ENCODE measurements at regions not wholly inside any gene's neighbourhood (a gene's known extent, or its start where the extent isn't known, plus 50 kb on each side); places are given as distances from the start of the nearest gene placed in this dataset.

DNA sequence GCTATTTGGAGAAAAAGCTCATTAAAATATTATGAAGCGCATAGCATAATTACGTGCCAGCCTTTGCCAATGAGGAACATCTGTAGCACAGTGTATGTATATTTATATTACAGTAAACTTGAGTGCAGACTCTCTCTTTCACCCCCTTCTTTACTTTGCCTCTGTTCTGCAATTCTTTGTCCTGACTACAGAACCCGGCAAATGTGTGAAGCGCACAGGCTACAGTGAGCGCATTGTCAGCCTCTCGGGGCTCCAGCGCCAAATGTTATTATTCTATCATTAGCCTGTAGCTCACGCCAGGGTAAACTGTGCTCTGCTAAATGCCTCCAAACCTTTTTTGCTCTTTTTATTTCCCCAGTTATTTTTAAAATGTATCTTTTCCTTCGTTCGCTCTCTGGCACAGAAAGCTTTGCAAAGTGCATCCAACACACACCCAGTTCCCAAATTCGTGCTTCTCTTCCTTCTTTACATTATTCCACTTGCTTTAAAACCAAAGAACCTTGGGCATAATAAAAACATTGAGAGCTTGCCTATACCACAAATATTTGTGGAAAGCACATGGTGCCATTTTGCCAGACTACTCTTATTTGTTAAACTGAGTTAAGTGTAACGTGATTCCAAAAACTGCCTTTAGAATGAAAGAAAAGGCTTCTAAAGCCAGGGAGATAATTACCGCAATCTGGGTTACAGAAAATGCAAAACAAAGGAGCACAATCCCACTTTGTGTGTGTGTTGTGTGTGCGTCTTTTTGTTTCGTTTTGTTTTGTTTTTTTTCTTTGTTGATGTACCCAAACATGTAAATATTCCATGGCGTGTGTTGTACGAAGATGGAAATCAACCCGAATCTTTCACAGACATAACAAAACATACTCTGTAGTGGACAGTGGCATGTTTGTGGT, 164.1 kb upstream of the MPDZ start:
- no peak overlapping the region for H3K4me3 ChIP-seq (ENCODE audit: low read length)
- no peak overlapping the region for H3K27ac ChIP-seq (ENCODE audit: low read length)
- H3K9me3 Mint-ChIP-seq, result peaks cover 5% of the 10 kb centered on the region in 2 donors
- no peaks in the 10 kb centered on the region for H3K4me1 Mint-ChIP-seq
- no peaks in the 10 kb centered on the region for H3K9me3 ChIP-seq (ENCODE audit: control insufficient read depth, insufficient read depth, low read length)
- H3K4me3 Mint-ChIP-seq, result no peak overlapping the region
- no peaks in the 10 kb centered on the region for H3K27me3 ChIP-seq (ENCODE audit: control insufficient read depth, insufficient read depth, low read length)
- no peaks in the 10 kb centered on the region for H3K36me3 ChIP-seq (ENCODE audit: control insufficient read depth, insufficient read depth, low read length)
- no peaks in the 10 kb centered on the region for H3K4me1 ChIP-seq (ENCODE audit: control insufficient read depth, insufficient read depth, low read length)
- ATAC-seq (no peak), DNase-seq (no peak)
- intact Hi-C loops (cut with micrococcal nuclease), result no loop called here
- WGBS (ENCODE audit: insufficient coverage), result 85% methylated on average over 13 of the region's 18 CpGs
- H3K36me3 Mint-ChIP-seq, result no peaks in the 10 kb centered on the region
- TF ChIP-seq, protein P1, sequence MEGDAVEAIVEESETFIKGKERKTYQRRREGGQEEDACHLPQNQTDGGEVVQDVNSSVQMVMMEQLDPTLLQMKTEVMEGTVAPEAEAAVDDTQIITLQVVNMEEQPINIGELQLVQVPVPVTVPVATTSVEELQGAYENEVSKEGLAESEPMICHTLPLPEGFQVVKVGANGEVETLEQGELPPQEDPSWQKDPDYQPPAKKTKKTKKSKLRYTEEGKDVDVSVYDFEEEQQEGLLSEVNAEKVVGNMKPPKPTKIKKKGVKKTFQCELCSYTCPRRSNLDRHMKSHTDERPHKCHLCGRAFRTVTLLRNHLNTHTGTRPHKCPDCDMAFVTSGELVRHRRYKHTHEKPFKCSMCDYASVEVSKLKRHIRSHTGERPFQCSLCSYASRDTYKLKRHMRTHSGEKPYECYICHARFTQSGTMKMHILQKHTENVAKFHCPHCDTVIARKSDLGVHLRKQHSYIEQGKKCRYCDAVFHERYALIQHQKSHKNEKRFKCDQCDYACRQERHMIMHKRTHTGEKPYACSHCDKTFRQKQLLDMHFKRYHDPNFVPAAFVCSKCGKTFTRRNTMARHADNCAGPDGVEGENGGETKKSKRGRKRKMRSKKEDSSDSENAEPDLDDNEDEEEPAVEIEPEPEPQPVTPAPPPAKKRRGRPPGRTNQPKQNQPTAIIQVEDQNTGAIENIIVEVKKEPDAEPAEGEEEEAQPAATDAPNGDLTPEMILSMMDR (IDR thresholded peaks at IDR 0.05), result no peak
- no peaks in the 10 kb centered on the region for H3K27me3 Mint-ChIP-seq (ENCODE audit: low read depth in 2 of 2)
- no peak overlapping the region for H3K27ac Mint-ChIP-seq

DNA sequence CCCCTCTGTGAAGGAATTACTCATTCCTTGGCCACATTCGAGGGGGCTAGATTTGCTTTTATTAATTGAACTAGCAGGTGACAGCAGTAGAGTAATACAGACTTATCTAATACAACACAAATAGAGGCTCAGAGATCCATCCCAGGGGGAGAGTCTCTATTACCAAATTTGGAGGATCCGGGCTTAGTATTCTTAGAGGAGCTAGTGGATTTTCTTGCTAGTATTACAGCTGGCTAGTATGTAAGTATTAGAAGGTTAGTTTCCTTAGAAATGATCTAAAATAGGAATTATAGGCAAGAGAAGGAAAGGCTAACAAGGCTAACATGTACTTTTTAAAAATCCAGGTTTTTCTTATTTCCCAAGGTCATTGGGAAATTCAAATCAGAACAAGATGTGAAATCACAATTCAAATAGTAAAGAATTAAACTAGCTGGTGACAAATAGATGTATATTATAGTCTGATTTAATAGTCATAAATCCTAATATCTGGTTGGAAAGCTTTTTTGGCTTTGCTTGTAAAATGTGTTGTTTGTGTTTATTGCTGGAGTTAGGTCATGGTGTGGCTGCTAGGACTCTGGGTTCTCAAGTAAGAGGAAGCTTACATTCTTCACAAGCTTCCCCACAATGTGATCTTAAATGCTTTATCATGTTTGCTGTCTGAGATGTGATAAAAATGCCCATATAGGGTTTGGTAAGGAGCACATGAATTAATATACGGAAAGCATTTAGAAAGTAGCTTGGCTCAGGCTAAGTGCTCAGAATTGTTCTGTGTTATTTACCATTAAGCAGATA, 160.4 kb upstream of the MPDZ start:
- 100% methylated on average over 1 of the region's 3 CpGs for WGBS (ENCODE audit: insufficient coverage)

DNA sequence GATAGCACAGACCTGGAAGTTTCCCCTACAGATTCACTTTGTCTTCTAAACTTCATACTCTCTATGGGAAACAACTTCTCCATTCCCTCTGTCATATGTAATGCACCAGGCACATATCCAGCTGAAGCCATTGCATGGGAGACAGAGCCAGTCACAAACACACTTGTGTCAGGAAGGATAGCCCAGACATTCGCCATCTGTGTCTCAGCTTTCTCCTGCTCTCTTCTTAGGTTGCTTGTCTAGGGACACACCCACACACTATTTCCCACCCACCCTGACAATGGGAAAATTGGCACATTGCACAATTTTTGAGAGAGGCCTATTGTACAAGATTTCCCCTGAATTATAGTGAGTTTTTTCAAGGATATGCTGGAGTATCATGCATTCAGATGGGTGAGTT, 158.4 kb upstream of the MPDZ start:
- H3K4me1 ChIP-seq (ENCODE audit: control insufficient read depth, insufficient read depth, low read length), result no peaks in the 10 kb centered on the region
- H3K9me3 Mint-ChIP-seq, result peaks cover 2 to 3% of the 10 kb centered on the region in 2 donors
- no peaks in the 10 kb centered on the region for H3K36me3 Mint-ChIP-seq
- no peak overlapping the region for H3K4me3 ChIP-seq (ENCODE audit: low read length)
- 92% methylated on average over 1 of the region's 1 CpG for WGBS (ENCODE audit: insufficient coverage)
- no peak overlapping the region for H3K4me3 Mint-ChIP-seq
- DNase-seq (no peak), ATAC-seq (no peak)
- H3K27me3 Mint-ChIP-seq (ENCODE audit: low read depth in 2 of 2), result no peaks in the 10 kb centered on the region
- intact Hi-C loops (cut with micrococcal nuclease), result no loop called here
- no peaks in the 10 kb centered on the region for H3K27me3 ChIP-seq (ENCODE audit: control insufficient read depth, insufficient read depth, low read length)
- no peak overlapping the region for H3K27ac ChIP-seq (ENCODE audit: low read length)
- H3K9me3 ChIP-seq (ENCODE audit: control insufficient read depth, insufficient read depth, low read length), result no peaks in the 10 kb centered on the region
- TF ChIP-seq, protein P1 (IDR thresholded peaks at IDR 0.05), result no peak
- H3K4me1 Mint-ChIP-seq, result no peaks in the 10 kb centered on the region
- no peak overlapping the region for H3K27ac Mint-ChIP-seq
- no peaks in the 10 kb centered on the region for H3K36me3 ChIP-seq (ENCODE audit: control insufficient read depth, insufficient read depth, low read length)

More for the DNA sequence above, 160.4 kb upstream of the MPDZ start:
- Mint-ChIP-seq H3K27me3 (ENCODE audit: low read depth in 2 of 2) (no peaks in the 10 kb centered on the region), H3K36me3 (no peaks in the 10 kb centered on the region), H3K4me1 (no peaks in the 10 kb centered on the region), H3K9me3 (peaks cover 2 to 3% of the 10 kb centered on the region in 2 donors), H3K4me3 (no peak overlapping the region), H3K27ac (no peak overlapping the region)
- Histone ChIP-seq H3K4me1 (ENCODE audit: control insufficient read depth, insufficient read depth, low read length) (no peaks in the 10 kb centered on the region), H3K27ac (ENCODE audit: low read length) (no peak overlapping the region), H3K9me3 (ENCODE audit: control insufficient read depth, insufficient read depth, low read length) (no peaks in the 10 kb centered on the region), H3K36me3 (ENCODE audit: control insufficient read depth, insufficient read depth, low read length) (no peaks in the 10 kb centered on the region), H3K4me3 (ENCODE audit: low read length) (no peak overlapping the region), H3K27me3 (ENCODE audit: control insufficient read depth, insufficient read depth, low read length) (no peaks in the 10 kb centered on the region)
- ATAC-seq (no peak), DNase-seq (no peak)
- TF ChIP-seq, protein P1 (IDR thresholded peaks at IDR 0.05), result no peak
- intact Hi-C loops (cut with micrococcal nuclease), result no loop called here

Measured in natural killer cell (primary cell).